Activated CD8-positive, alpha-beta T cell treated with anti-CD3 and anti-CD28 coated beads, Interleukin-2, amount 10 ng/mL, durations not matched to agents 7 days and 5 days (primary cell): ENCODE measurements at regions not wholly inside any gene's neighbourhood (a gene's known extent, or its start where the extent isn't known, plus 50 kb on each side); places are given as distances from the start of the nearest gene placed in this dataset.
"Not testable (repeated sequence)": the region's sequence is repeated elsewhere in the genome, so short reads cannot be mapped to it uniquely, and the experiment has no call there.

ENCODE experiments used
- ATAC-seq: fragments of 150-1000 bp; cut with Tn5 transposase; one replicate; pipeline ENCODE4 v1.10.0; 2021; ENCODE audit warnings: moderate library complexity
- CTCF ChIA-PET: fragments of 350-600 bp; sonication (Branson Sonifier 250); formaldehyde crosslinking; loops from one replicate; lab custom pipeline; 2021; ENCODE audit warnings: antibody characterized with exemption; lab: Charles Lee
- POLR2A ChIA-PET: fragments of 350-600 bp; sonication (Branson Sonifier 250); formaldehyde crosslinking; loops from one replicate; lab custom pipeline; 2021; ENCODE audit warnings: antibody characterized with exemption; lab: Charles Lee
- DNase-seq: peaks from one replicate; pipeline ENCODE4 v3.0.0-alpha.2; 2020
- H3K27ac Mint-ChIP-seq: one replicate; pipeline ENCODE4 v1.8.0; 2021; ENCODE audit warnings: mild to moderate bottlenecking, mixed read lengths
- H3K27me3 Mint-ChIP-seq: one replicate; pipeline ENCODE4 v1.8.0; 2021; ENCODE audit warnings: low read depth, mixed read lengths
- H3K36me3 Mint-ChIP-seq: one replicate; pipeline ENCODE4 v1.8.0; 2021; ENCODE audit warnings: low read depth, mixed read lengths
- H3K4me1 Mint-ChIP-seq: one replicate; pipeline ENCODE4 v1.8.0; 2021; ENCODE audit warnings: low read depth, mixed read lengths
- H3K4me3 Mint-ChIP-seq: one replicate; pipeline ENCODE4 v1.8.0; 2021; ENCODE audit warnings: mild to moderate bottlenecking, mixed read lengths
- H3K9me3 Mint-ChIP-seq: one replicate; pipeline ENCODE4 v1.8.0; 2022; ENCODE audit warnings: mixed read lengths; ENCODE audit not compliant: insufficient read depth

GRCh38 chr11:3583476-3583875 is 58.3 kb downstream of the ART5 start:
- CTCF ChIA-PET, H3K9me3 Mint-ChIP-seq, H3K4me3 Mint-ChIP-seq, DNase-seq, ATAC-seq, H3K36me3 Mint-ChIP-seq, H3K27ac Mint-ChIP-seq, POLR2A ChIA-PET: not testable (repeated sequence)
- peaks cover 10% of the 10 kb centered on the region for H3K4me1 Mint-ChIP-seq
- peaks cover 38% of the 10 kb centered on the region for H3K27me3 Mint-ChIP-seq

- DNase-seq, H3K9me3 Mint-ChIP-seq, POLR2A ChIA-PET, H3K36me3 Mint-ChIP-seq, ATAC-seq, H3K27ac Mint-ChIP-seq: not testable (repeated sequence)
- CTCF ChIA-PET = interaction anchor here (1.4 kb wide), 1 partner anchor 92 kb away, joined by 5 read pairs; no protein-coding TSS in a partner anchor
- Mint-ChIP-seq H3K4me3 (peak overlapping the region; percentile 28), H3K4me1 (peaks cover 10% of the 10 kb centered on the region), H3K27me3 (peaks cover 29% of the 10 kb centered on the region)
Measured at GRCh38 chr11:3581389-3581725, 60.4 kb downstream of the ART5 start.

GRCh38 chr11:3580487-3581388 is 61.1 kb downstream of the ART5 start:
- H3K27me3 Mint-ChIP-seq = peaks cover 29% of the 10 kb centered on the region
- peaks cover 10% of the 10 kb centered on the region for H3K4me1 Mint-ChIP-seq
- H3K36me3 Mint-ChIP-seq, H3K9me3 Mint-ChIP-seq, POLR2A ChIA-PET, ATAC-seq, H3K27ac Mint-ChIP-seq: not testable (repeated sequence)
- peak overlapping the region; percentile 34 for H3K4me3 Mint-ChIP-seq
- CTCF ChIA-PET = interaction anchor here (0.6 to 1.4 kb wide), 2 partner anchors 39 to 91 kb away, joined by 3 to 5 read pairs; no protein-coding TSS in a partner anchor
- DNase-seq = peak; percentile 62

GRCh38 chr11:3579600-3580459 is 62.0 kb downstream of the ART5 start:
- peaks cover 10% of the 10 kb centered on the region for H3K4me1 Mint-ChIP-seq
- H3K36me3 Mint-ChIP-seq, POLR2A ChIA-PET, H3K9me3 Mint-ChIP-seq, H3K27ac Mint-ChIP-seq, ATAC-seq, DNase-seq, CTCF ChIA-PET: not testable (repeated sequence)
- H3K4me3 Mint-ChIP-seq = peak overlapping the region; percentile 12
- peaks cover 26% of the 10 kb centered on the region for H3K27me3 Mint-ChIP-seq

- CTCF ChIA-PET, H3K4me1 Mint-ChIP-seq, POLR2A ChIA-PET, H3K9me3 Mint-ChIP-seq, H3K4me3 Mint-ChIP-seq, DNase-seq, H3K36me3 Mint-ChIP-seq, ATAC-seq, H3K27ac Mint-ChIP-seq: not testable (repeated sequence)
- peaks cover 10% of the 10 kb centered on the region for H3K27me3 Mint-ChIP-seq
Measured at GRCh38 chr11:3576066-3576604, 65.7 kb downstream of the ART5 start.

GRCh38 chr11:3572976-3573647 is 68.7 kb downstream of the ART5 start:
- POLR2A ChIA-PET, H3K27me3 Mint-ChIP-seq, ATAC-seq, H3K36me3 Mint-ChIP-seq, H3K4me3 Mint-ChIP-seq, DNase-seq, H3K9me3 Mint-ChIP-seq, H3K4me1 Mint-ChIP-seq, CTCF ChIA-PET, H3K27ac Mint-ChIP-seq: not testable (repeated sequence)

GRCh38 chr11:3571752-3572151 is 70.0 kb downstream of the ART5 start:
- ATAC-seq, H3K27ac Mint-ChIP-seq, CTCF ChIA-PET, H3K9me3 Mint-ChIP-seq, H3K4me1 Mint-ChIP-seq, POLR2A ChIA-PET, DNase-seq, H3K4me3 Mint-ChIP-seq, H3K36me3 Mint-ChIP-seq, H3K27me3 Mint-ChIP-seq: not testable (repeated sequence)

GRCh38 chr11:3565838-3566237 is 76.0 kb downstream of the ART5 start:
- CTCF ChIA-PET, H3K27me3 Mint-ChIP-seq, H3K4me3 Mint-ChIP-seq, H3K27ac Mint-ChIP-seq, POLR2A ChIA-PET, DNase-seq, ATAC-seq, H3K4me1 Mint-ChIP-seq, H3K36me3 Mint-ChIP-seq, H3K9me3 Mint-ChIP-seq: not testable (repeated sequence)

- H3K4me3 Mint-ChIP-seq, H3K4me1 Mint-ChIP-seq, H3K36me3 Mint-ChIP-seq, ATAC-seq, H3K9me3 Mint-ChIP-seq, CTCF ChIA-PET, DNase-seq, H3K27ac Mint-ChIP-seq, POLR2A ChIA-PET: not testable (repeated sequence)
- H3K27me3 Mint-ChIP-seq = peaks cover 11% of the 10 kb centered on the region
Measured at GRCh38 chr11:3564383-3564782, 77.4 kb downstream of the ART5 start.

GRCh38 chr11:3554621-3555020 is 87.2 kb downstream of the ART5 start:
- peaks cover 10% of the 10 kb centered on the region for H3K27me3 Mint-ChIP-seq
- peak overlapping the region; percentile 17 for H3K27ac Mint-ChIP-seq
- POLR2A ChIA-PET = interaction anchor here (0.6 kb wide), 1 partner anchor 1104 kb away, joined by 4 read pairs; no protein-coding TSS in a partner anchor
- H3K4me3 Mint-ChIP-seq, ATAC-seq, H3K9me3 Mint-ChIP-seq, DNase-seq, H3K4me1 Mint-ChIP-seq, H3K36me3 Mint-ChIP-seq, CTCF ChIA-PET: not testable (repeated sequence)

- H3K9me3 Mint-ChIP-seq, ATAC-seq, H3K4me1 Mint-ChIP-seq, CTCF ChIA-PET, POLR2A ChIA-PET, H3K36me3 Mint-ChIP-seq: not testable (repeated sequence)
- DNase-seq = peak; percentile 28
- Mint-ChIP-seq H3K27ac (peak overlapping the region; percentile 81), H3K27me3 (peaks cover 11% of the 10 kb centered on the region), H3K4me3 (peak overlapping the region; percentile 7)
Measured at GRCh38 chr11:3544990-3545389, 96.8 kb downstream of the ART5 start.
